Fibroblast of skin of right quadriceps (primary cell): ENCODE measurements at regions not wholly inside any gene's neighbourhood (a gene's known extent, or its start where the extent isn't known, plus 50 kb on each side); places are given as distances from the start of the nearest gene placed in this dataset.
A peak's percentile ranks its signal among the peaks of the same experiment; 100 is the strongest.
"Not testable (repeated sequence)": the region's sequence is repeated elsewhere in the genome, so short reads cannot be mapped to it uniquely, and the experiment has no call there.

ENCODE experiments used
- DNase-seq: peaks from one replicate; pipeline ENCODE4 v3.0.0-alpha.2; 2013

DNA sequence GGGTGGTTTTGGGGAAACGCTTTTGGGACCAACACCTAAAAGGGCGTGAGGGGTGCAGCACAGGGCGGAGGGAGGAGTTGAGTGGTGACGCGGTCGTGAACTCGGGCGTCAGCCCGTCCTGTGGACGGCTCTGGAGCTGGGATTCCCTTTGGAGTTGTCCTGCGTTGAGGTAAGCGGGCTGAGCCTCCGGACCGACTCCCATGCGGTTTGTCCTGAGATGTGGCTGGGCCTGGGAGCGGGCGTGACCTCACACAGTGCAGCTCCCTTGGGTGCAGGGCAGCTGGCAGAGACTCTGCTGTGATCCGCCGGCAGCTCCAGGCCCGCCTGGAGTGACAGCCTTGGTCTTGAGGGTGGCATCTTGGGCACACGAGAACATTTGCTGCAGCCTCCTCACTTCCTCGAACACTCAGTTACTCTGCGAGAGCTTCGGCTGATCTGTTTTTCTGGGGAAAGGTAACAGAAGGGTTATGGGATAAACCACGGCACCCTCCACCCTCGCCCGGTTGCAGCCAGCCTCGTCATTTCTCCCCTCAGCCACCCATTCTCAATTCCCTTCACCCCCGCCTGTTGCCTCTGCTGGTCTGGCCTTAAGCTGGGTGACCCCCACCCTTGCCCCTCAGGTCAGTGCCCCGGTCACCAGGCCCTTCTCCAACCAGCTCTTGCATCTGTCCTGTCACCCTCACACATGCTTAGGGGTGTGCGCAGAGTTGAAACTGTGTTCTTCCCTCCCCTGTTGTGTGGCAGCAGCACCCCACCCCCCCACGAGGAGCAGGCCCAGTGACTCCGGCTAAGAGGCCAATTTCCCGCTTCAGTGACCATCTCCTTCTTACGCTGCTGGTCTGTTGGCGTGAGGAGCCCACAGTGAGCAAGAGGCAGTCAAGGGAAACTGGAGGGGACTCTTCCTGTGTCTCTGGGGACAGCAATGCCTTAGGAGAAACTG lies 94.2 kb upstream of the COL5A1 start:
- DNase-seq = no peak

GRCh38 chr9:134548185-134548584 lies 93.4 kb upstream of the COL5A1 start:
- no peak for DNase-seq

GRCh38 chr9:134548618-134549017 lies 93.0 kb upstream of the COL5A1 start:
- DNase-seq = no peak

DNA sequence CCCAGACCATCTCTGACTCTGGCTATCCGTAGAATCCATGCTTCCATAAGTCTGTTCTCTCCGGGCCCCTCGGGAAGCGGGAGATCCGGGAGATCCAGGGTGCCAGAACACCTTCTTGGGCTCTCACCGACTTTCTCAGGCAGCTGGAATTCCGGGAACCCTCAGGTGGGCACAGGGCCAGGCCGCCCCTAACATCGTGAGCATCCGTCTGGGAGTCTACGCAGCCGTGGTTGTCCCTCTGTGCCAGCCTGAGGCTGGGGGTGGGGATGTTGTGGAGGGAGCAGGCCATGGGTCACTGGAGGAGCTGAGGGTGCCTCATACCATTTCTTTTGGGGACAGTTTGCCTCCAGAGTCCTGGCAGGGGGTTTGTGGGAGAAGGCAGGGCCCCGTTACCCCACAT lies 92.3 kb upstream of the COL5A1 start:
- no peak for DNase-seq

DNA sequence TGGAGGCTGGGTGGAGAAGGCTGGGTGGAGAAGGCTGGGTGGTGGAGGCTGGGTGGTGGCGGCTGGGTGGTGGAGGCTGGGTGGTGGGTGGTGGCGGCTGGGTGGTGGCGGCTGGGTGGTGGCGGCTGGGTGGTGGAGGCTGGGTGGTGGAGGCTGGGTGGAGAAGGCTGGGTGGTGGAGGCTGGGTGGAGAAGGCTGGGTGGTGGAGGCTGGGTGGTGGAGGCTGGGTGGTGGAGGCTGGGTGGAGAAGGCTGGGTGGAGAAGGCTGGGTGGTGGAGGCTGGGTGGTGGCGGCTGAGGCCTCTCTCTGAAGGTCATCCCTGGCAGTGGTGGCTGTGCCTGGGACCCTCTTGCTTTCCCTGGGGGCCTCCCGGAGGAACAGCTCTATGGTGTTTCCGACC lies 91.5 kb upstream of the COL5A1 start:
- DNase-seq = not testable (repeated sequence)

GRCh38 chr9:134550584-134550983 lies 91.0 kb upstream of the COL5A1 start:
- no peak for DNase-seq

DNA sequence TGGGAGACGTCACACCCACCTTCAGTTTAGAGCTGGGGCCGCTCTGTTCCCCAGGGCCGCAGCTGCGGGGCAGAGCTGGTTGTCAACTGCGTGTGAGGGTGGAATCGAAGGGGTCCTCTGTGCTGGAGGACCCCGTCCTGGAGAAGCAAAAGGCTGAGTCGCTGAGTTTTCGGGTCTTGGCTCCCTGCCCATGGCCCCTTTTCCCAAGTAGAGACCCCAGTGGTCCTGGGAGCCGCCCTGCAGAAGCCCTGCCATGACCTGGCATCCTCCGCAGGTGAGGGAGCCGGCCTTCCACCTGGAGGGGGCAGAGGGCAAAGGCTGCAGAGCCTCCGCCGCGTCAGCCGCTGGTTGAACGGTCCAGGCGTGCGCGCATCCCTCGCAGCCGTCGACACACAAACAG lies 90.4 kb upstream of the COL5A1 start:
- DNase-seq = no peak

DNA sequence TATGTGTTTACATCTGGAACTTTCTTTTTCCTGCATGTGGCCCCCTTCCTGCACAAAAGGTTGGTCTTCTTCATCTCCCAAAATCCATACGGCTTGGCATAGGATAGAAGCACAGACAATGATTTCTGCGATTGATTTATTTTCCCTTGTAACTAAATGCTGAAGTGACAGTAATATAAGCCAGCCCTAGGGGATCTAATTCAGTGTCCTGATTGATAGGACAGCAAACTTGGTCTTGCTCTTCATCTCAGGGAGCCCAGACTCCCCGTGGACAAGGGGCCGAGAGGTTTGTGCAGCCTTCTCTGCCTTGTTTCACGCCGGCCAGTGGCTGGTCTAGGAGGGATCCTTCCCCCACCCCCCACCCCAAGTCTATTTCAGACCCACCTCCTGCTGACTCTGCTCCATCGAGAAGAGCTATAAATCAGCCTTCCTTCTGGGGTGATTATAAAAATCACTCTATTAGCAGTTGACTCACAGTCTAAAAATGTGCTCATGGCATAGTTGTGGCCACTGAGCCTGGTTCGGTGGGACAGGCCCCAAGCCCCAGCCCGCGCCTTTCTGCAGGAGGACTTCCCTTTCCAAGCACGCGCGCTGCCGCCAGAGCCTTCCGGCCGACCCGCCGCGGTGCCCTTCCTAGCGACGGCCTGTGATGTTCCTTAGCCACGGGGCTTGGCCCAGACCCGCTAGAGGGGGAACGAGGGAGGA lies 89.8 kb upstream of the COL5A1 start:
- DNase-seq = peak; percentile 98

DNA sequence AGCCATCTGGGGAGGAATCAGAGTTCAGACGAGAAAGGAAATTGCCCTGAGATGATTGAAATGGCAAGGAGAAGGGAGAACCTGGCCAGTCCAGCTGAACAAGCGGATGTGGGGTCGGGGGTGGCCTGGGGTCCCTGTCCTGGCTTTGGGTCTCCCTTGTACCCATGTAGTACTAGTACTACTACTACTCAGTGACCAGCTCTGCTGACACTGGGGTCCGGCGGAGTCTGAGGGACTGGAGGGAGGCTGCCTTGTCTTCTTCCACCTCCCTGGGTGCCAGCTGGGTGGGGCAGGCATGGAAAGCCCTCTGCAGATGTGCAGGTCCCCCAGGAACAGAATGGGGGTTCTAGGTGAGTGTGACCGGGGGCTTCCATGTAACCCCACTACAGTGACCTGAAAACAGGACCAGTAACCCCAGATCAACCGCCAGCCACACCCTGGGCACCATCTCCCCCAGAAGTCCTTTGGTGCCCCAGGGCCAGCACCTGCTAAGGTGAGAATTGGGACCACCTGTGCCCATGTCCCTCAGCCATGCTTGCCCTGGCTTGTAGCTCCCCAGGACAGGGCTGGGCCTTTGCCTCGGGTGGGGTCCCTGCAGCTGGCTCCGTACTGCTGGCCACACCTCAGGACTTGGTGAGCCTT lies 89.1 kb upstream of the COL5A1 start:
- no peak for DNase-seq

DNA sequence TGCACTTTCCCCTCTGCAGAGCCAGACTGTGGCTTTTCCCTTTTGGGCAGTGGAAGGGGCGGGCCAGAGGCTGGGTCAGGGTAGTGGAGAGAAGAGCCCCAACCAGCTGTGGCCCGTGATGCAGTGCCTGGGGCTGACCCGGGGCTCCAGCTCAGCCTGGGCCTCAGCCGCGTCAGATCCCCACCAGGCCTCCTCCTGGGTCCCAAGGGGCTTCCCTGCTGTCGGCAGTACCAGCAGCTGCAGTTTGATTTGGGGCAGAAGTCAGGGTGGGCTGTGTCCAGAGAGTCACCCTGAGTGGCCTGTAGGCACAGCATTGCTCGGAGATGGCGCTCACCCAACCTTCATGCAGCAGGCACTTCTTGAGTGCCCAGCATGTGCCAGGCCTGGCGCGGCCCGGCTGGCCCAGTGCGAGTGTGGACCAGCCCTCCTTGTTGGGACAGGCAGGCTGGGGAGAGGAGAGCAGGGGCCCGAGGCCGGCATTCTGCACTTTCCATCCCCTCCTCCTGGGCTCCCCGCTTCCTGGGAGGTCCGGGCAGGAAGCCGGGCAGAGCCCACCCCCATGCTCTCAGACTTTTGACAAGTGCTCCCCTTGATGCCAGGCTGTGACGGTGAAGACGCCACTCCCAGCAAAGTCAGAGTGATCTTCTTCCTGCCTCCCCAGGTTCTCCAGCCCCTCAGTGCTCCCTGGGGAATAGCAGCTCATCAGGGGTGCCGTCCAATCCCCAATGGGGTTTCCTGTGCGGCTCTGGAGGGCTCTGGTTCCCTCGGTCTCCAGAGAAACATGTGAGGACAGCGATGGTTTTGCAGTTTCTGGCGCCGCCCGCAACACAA lies 88.3 kb upstream of the COL5A1 start:
- DNase-seq = no peak

DNA sequence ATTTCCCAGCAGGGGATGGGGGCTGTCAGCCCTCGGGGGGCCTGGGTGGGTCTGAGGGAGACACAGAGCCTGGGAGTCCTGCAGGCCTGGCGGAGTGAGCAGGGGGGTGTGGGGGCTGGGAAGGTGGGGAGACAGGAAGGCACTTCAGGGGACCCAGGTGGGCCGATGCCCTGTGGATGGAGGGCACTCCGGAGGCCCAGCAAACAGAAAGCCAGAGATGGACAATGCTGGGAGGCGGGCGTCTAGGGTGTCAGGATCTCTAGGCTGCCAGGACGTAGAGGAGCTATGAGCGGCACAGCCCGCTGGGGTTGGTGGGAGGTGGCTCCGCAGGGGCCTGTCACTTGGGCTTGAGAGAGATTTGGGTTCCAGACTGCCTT lies 87.6 kb upstream of the COL5A1 start:
- no peak for DNase-seq

DNA sequence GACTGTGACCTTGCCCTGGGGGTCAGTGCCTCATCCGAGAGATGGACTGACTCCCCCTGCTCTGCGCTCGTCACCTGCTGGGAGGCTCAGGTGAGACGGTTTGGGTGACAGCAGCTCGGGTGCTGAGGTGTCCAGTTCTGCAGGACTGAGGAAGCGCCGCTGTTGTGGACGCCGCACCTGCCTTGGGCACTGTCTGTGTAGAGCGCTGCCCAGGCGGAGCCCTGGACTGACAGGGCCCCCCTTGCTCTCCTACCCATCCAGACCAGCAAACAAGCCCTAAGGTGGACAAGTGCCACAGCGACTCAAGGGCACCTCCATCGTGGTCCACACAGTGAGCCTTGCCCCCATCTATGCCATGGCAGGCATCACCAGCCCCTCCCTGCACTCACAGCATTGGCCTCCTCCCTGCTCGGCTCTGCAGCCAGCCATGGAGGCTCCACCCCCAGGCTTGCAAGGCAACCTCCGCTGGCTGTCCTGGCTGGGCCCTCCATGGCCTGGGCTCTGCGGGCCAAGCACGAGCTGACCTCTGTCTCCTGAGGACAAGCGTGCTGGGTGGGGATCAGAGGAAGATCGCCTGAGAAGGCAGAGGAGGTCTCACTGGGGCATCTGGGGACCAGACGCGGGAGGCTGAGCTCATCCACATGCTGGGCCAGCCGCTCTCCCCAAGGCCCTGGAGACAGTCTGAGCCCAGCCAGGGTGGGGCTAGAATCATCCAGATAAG lies 87.1 kb upstream of the COL5A1 start:
- peak; percentile 44 for DNase-seq

GRCh38 chr9:134555094-134555650 lies 86.4 kb upstream of the COL5A1 start:
- DNase-seq = peak; percentile 75

DNA sequence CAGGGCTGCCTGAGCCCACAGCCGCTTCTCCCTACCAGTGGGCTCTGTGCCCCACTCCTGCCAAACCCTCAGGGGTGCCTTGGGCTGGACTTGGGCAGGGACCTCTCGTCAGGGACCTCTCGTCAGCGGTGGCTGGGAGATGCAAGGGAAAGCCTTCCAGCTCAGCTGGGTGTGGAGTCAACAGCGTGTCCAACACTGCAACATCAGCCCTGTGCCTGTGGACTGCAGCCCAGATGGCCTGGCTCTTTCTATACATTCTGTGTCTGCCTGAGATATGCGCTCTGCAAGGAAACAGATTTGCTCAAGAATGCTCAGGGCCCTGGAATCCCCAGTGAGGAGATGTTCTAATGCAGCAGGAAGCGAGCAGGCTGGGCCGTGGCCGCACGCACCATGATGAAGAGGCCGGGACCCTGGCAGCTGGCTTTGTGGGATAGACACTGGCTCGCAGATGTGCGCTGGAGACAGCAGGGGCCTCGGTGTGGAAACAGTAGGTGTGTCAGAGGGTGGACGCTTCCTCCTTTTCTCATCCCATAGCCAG lies 85.0 kb upstream of the COL5A1 start:
- DNase-seq = peak; percentile 81

DNA sequence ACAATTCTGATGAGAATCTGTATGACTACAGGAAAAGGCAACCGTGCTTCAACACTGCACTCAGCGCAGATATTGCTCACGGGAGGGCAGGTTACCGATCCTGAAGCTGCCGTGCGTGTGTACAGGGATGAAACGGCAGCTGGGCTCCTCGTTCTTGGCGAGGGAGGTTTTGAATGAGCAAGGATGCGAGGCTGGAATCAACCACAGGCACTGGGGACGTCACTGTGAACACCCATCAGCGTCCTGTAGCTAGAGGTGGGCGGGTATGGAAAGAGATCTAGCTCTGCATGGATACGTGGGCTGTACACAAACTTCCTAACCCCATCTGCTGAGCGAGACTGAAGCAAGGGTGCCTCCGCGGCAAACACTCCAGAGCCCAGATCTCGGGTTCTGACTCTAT lies 84.3 kb upstream of the COL5A1 start:
- no peak for DNase-seq

- DNase-seq = no peak
Observed at GRCh38 chr9:134558124-134558905, 83.3 kb upstream of the COL5A1 start.

DNA sequence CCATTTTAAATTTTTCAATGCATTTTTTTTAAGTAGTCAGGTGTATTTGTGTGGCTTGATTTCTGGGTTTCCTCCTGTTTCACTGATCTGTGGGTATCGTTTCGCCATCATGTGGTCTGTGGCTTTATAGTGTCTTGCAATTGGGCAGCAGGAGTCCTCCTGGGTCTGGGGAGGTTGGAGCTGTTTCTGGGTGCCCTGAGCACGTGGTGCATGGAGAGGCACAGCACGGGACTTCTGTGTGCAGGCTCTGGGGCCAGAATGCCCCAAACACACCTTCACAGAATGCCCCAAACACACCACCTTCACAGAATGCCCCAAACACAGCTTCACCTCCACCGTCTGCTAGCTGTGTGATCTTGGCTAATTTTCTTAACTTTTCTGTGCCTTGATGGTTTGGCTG lies 82.6 kb upstream of the COL5A1 start:
- no peak for DNase-seq

DNA sequence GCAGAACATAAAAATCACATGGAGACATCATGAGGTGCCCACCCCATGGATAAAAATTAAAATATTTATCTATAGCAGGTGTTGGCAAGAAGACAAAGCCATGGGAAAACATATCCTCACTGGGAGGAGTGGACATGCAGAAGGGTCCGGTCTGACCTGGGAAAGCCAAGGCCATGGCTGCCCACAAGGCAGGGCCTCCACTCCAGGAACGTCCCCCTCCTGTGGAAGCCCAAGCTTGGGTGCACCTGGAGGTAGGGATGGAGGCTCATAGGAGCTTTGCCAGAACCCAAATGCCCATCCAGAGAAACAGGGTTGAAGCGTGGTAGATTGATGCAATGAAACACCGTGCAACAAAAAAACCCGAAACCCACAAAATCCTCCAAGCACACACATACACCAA lies 81.4 kb upstream of the COL5A1 start:
- no peak for DNase-seq

- DNase-seq = no peak
Observed at GRCh38 chr9:134560654-134561053, 80.9 kb upstream of the COL5A1 start.

DNA sequence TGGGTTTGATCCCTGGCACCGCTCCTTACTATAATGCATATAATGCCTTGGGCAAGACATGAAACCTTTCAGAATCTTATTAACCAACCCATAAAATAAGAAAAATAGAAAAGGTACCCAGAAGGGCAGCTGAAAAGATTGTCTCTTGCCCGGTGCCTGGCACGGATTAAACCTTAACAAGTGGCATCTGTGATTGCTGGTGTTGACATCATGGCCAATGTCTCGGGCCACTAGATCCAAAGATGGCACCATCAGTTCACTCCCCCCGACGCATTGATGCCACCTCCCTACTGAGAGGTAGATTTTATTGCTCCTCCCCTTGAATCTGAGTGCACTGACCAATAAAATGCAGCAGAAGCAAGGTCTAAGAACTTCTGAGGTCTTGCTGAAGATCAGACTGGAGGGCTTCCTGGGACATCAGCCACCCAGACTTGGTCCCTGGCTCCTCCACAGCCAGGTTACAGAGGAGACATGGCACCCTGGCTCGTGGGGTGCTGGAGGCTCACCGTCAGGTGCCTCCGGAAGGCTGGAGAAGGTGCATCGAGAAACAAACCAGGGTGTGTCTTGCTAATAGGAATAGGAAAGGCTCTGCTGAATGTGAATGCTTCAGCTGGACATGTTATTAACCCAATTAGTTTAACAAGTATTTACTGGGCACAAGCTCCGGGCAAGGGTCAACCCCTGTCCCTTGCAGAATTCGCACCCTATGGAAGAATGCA lies 80.0 kb upstream of the COL5A1 start:
- no peak for DNase-seq
